DND-41 (cell line): ENCODE measurements at regions not wholly inside any gene's neighbourhood (a gene's known extent, or its start where the extent isn't known, plus 50 kb on each side); places are given as distances from the start of the nearest gene placed in this dataset.

Experiments used
- CTCF ChIP-seq: IDR thresholded peaks from 2 replicates; pipeline ENCODE4 v1.5.1; 2012; ENCODE audit warnings: borderline replicate concordance, low read length, moderate library complexity, mild to moderate bottlenecking; ENCODE audit not compliant: poor library complexity, severe bottlenecking; ENCODE audit errors: extremely low read depth
- EZH2 ChIP-seq: IDR thresholded peaks from 3 replicates; pipeline ENCODE4 v1.6.1; 2012; ENCODE audit warnings: borderline replicate concordance, low read depth, mild to moderate bottlenecking, moderate library complexity, low read length, inconsistent platforms; ENCODE audit not compliant: severe bottlenecking

GRCh38 chr5:51468196-51468595 lies 84.9 kb downstream of the ISL1 start:
- no peak for TF ChIP-seq EZH2
- TF ChIP-seq CTCF: no peak
